ENCODE measurements at regions not wholly inside any gene's neighbourhood (a gene's known extent, or its start where the extent isn't known, plus 50 kb on each side); places are given as distances from the start of the nearest gene placed in this dataset.
A peak's percentile ranks its signal among the peaks of the same experiment; 100 is the strongest.

DNA sequence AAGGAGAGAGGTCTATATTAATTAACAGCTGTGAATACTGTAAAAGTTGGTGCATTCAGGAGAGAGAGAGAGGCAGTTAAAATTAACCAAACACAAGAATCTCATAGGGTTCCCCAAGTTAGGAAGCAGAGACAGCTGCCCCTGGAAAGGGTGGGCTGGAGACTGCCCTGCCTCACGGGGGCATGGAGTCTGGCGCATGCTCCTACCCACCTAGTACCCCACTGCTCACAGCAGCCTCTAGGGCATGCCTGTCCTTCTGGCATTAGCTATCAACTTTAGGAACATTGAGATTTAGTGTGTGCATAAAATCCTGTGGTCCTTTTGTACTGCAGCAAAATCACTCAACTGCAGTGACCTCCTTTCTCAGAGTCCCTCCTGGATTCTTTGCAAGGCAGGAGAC, 710.1 kb downstream of the SORCS3 start:
- DNase-seq: no peak

DNA sequence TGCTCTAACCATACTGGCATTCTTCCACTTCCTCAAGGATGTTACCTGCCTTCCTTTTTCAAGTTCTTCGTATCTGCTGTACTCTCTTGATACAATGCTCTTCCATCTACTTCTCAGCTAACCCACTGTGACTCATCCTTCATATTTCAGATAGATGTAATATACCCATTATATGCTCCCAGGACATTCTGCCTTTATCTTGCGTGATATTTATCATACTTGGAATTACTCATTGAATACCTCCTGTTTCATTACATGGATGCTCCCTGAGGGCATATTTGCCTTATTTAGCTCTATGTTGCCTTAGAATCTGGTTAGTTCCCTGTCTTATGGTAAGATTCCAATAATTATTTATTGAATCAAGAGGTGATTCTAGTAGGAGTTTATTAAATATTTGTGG, 706.4 kb downstream of the SORCS3 start:
- peak; percentile 11 for DNase-seq

DNA sequence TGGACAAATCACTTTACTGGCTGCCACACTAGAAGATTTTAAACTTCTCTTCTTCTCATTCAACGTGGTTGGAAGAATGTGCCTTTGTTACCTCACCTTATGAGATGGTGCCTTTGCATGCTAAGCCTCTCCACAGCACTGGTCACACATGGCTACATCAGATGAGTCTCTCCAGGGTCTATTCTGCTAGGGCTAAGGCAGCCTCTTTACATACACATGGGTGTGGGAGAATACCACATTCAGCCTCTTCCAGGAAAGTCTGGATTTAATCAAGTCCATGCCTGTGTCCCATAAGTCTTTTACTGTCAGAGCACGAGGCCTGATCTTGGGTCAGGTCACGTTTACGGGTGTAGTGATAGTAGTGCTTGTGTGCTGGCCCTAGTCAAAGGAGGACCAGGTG, 701.5 kb downstream of the SORCS3 start:
- DNase-seq: no peak

DNA sequence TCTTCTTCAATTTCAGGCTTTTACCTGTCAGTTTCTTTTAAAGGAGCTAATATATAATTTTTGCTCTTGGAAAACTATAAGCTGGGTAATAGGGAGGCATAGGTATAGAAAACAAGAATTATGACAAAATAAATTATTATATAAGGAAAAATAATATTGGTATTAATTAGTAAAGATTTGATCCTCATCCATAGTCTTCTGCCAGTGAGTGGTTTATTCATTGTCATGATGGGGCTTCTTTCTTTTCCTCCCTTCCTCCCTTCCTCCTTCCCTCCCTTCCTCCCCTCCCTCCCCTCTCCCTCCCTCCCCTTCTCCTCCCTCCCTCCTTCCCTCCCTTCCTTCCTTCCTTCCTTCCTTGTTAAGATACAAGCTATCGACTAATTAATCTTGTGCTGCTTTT, 698.6 kb downstream of the SORCS3 start:
- DNase-seq: no peak

DNA sequence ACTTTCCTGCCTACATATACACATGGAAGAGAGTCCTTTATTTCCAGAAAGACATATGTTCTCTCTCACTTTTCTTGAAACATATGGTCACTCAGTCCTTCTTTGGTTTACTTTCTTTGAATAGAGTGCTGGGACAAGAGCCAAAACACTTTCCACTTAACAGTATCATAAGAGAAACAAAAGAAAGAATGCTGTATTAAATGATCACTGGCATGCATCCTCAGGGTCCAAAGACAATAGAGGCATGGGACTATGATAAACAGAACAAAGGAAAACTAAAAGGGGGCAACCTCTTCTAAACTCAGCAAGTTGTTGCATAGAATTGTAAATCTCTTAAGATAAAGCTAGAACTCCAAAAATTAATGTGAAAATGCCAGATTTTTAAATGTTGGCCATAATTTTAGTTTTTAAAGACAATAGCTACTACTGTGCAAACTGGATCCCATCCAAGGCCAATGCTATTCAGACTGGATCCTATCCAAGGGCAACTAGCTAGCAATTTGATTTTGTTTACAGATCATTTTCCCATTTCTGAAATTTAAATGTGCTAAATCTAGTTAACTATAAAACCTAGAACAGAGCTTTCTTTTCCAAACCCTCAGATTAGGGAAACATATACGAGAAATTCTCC, 687.5 kb downstream of the SORCS3 start:
- DNase-seq: peak; percentile 8

Data from fibroblast of skin of back (primary cell).